Naive thymus-derived CD8-positive, alpha-beta T cell (primary cell): ENCODE measurements at regions not wholly inside any gene's neighbourhood (a gene's known extent, or its start where the extent isn't known, plus 50 kb on each side); places are given as distances from the start of the nearest gene placed in this dataset.

Experiments used
- ATAC-seq, 2 donors: fragments of 150-1000 bp; cut with Tn5 transposase in 1 of 2; sonication (Bioruptor Pico), chemical (Tn5 transposase) in 1 of 2; 1 replicate in 1 of 2; 2 replicates in 1 of 2; pipeline ENCODE4 v1.10.0; 2021; ENCODE audit warnings: mild to moderate bottlenecking in 2 of 2, moderate library complexity in 2 of 2
- POLR2A ChIA-PET: fragments of 350-600 bp; sonication (Branson Sonifier 250); formaldehyde crosslinking; loops from one replicate; lab custom pipeline; 2021; ENCODE audit warnings: antibody characterized with exemption; lab: Charles Lee
- DNase-seq, 10 donors: peaks; one replicate each; pipeline versions ENCODE4 v3.0.0 to v3.0.0-alpha.2; 2020 to 2022
- H3K27ac Mint-ChIP-seq, 10 donors: one replicate each; pipeline ENCODE4 v1.8.0; 2020 to 2022; ENCODE audit warnings: mild to moderate bottlenecking in 10 of 10, mixed read lengths in 10 of 10, moderate library complexity in 4 of 10, inconsistent platforms in 1 of 10
- H3K27me3 Mint-ChIP-seq, 5 donors: one replicate each; pipeline ENCODE4 v1.8.0; 2021 to 2022; ENCODE audit warnings: mixed read lengths in 5 of 5
- H3K36me3 Mint-ChIP-seq, 3 donors: one replicate each; pipeline ENCODE4 v1.8.0; 2020 to 2022; ENCODE audit warnings: mixed read lengths in 3 of 3, mild to moderate bottlenecking in 2 of 3, inconsistent platforms in 1 of 3
- H3K4me1 Mint-ChIP-seq, 4 donors: one replicate each; pipeline ENCODE4 v1.8.0; 2021 to 2022; ENCODE audit warnings: mixed read lengths in 4 of 4
- H3K4me3 Mint-ChIP-seq, 10 donors: one replicate each; pipeline ENCODE4 v1.8.0; 2020 to 2022; ENCODE audit warnings: mild to moderate bottlenecking in 10 of 10, mixed read lengths in 10 of 10, moderate library complexity in 6 of 10, inconsistent platforms in 1 of 10
- H3K9me3 Mint-ChIP-seq, 9 donors: one replicate each; pipeline ENCODE4 v1.8.0; 2020 to 2022; ENCODE audit warnings: mixed read lengths in 9 of 9, mild to moderate bottlenecking in 3 of 9, inconsistent platforms in 1 of 9, moderate library complexity in 1 of 9

DNA sequence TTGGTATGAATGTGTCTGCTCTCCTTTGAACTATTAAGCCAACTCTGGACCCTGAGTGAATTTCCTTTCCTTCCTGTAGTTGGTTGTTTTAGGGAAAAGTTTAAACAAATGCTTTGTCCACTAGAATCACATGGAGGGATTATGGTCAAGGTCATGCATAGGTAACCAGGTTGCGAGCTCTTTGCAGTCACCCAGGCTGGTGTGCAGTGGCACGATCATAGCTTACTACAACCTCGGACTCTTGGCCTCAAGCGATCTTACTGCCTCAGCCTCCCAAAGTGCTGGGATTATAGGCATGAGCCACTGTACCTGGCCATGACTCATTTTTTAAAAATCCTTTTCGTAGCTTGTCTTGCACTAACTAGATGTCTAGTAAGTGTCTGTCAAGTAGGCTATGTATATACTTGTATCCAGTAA lies 88.0 kb upstream of the SOX4 start:
- DNase-seq: no peak
- POLR2A ChIA-PET: no interaction called here
- Mint-ChIP-seq H3K36me3 (no peaks in the 10 kb centered on the region), H3K4me3 (no peak overlapping the region), H3K27me3 (peaks cover 0 to 3% (median 0%) of the 10 kb centered on the region in 5 donors), H3K9me3 (peaks cover 0 to 4% (median 0%) of the 10 kb centered on the region in 9 donors), H3K27ac (no peak overlapping the region), H3K4me1 (no peaks in the 10 kb centered on the region)
- no peak for ATAC-seq

DNA sequence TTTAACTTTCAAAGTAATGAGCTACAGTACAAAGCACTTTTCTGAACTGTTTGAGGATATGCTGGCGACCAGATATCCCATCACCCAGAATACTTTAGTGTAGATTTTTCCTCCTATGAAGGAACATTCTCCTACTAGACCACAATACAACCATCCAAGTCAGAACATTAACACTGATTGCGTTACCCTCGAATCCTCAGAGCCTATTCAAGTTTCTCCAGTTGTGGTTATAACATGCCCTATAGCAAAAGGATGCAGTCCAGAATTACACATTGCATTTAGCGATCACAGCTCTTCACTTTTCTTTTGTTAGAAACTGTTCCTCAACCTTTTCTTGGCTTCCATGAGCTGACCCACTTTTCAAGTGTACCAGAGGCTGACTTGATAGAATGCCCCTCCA lies 87.4 kb upstream of the SOX4 start:
- peaks cover 0 to 4% (median 0%) of the 10 kb centered on the region in 9 donors for H3K9me3 Mint-ChIP-seq
- ATAC-seq (no peak), DNase-seq (no peak)
- no peak overlapping the region for H3K27ac Mint-ChIP-seq
- H3K4me3 Mint-ChIP-seq: no peak overlapping the region
- H3K4me1 Mint-ChIP-seq: no peaks in the 10 kb centered on the region
- no peaks in the 10 kb centered on the region for H3K36me3 Mint-ChIP-seq
- POLR2A ChIA-PET: no interaction called here
- peaks cover 0 to 3% (median 0%) of the 10 kb centered on the region in 5 donors for H3K27me3 Mint-ChIP-seq

DNA sequence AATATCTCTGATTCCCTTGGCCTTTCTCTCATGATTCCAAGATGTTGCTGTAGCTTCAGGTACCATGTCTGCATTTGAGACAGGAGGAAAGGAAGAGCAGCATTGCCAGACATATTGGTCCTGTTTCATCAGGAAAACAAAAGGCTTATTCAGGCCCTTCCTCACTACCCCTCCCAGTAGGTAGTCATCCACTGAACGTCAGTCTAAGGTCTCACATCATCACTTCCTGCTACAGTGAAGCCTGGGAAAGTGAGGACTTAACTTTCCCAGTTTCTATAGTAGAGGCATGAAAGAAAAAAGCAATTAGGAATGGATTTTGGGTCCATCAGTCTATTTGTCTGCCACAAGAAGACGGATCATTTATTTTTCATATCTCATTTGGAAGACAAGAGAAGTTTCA lies 85.7 kb upstream of the SOX4 start:
- DNase-seq: no peak
- Mint-ChIP-seq H3K27ac (no peak overlapping the region), H3K9me3 (peaks cover 0 to 2% (median 0%) of the 10 kb centered on the region in 9 donors), H3K27me3 (peaks cover 0 to 6% (median 0%) of the 10 kb centered on the region in 5 donors), H3K36me3 (no peaks in the 10 kb centered on the region), H3K4me3 (no peak overlapping the region), H3K4me1 (no peaks in the 10 kb centered on the region)
- POLR2A ChIA-PET: no interaction called here
- no peak for ATAC-seq

DNA sequence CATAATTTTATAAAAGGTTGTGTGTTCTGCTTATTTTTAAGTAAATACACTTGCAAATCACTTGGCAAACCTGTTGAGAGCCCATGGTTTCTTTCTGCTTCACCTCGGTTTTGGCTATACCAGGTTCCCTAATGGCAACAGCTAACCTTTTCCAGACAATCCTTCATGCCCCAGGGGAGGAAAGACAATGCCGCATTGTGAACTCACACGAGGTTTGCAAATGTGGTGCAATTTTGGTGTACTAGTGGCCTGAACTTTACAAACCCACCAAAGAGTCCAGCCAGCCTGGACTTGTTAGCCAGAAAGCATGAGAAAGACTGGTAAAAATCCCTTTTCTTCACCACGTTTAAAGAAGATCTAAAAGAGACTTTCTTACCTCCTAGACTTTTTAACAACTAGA lies 84.8 kb upstream of the SOX4 start:
- Mint-ChIP-seq H3K4me1 (no peaks in the 10 kb centered on the region), H3K4me3 (no peak overlapping the region), H3K36me3 (no peaks in the 10 kb centered on the region), H3K9me3 (no peaks in the 10 kb centered on the region), H3K27ac (no peak overlapping the region), H3K27me3 (peaks cover 0 to 7% (median 3%) of the 10 kb centered on the region in 5 donors)
- ATAC-seq: no peak
- POLR2A ChIA-PET: no interaction called here
- no peak for DNase-seq

DNA sequence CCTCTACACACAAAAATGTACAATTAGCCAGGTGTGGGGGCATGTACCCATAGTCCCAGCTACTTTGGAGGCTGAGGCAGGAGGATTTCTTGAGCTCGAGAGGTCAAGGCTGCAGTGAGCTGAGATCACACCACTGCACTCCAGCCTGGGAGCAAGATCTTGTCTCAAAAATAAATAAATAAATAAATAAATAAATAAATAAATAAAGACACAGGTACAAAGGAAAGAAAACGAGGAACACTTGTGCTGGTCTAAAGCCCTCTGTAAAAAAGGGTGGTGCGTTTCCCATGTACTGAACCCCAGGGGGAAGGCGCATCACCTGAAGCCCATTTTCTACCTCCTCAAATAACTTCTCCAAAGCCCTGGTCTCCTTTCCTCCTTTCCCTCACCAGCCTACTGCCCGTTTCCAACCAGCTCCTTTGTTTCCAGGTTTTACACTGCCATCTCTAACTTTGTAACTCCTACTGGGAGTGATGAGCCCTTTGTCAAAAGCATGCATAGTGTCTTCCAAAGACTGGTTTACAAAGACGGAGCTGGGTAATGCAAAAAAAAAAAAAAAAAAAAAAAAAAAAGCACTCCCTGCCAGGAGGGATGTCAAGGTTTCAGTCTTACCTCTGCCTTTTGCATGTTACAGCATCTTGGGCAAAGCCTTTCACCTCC lies 81.5 kb upstream of the SOX4 start:
- Mint-ChIP-seq H3K9me3 (no peaks in the 10 kb centered on the region), H3K27ac (no peak overlapping the region), H3K4me1 (peaks cover 0 to 2% (median 0%) of the 10 kb centered on the region in 4 donors), H3K36me3 (no peaks in the 10 kb centered on the region), H3K4me3 (no peak overlapping the region), H3K27me3 (peaks cover 0 to 8% (median 6%) of the 10 kb centered on the region in 5 donors)
- DNase-seq: no peak
- POLR2A ChIA-PET: no interaction called here
- ATAC-seq: no peak

DNA sequence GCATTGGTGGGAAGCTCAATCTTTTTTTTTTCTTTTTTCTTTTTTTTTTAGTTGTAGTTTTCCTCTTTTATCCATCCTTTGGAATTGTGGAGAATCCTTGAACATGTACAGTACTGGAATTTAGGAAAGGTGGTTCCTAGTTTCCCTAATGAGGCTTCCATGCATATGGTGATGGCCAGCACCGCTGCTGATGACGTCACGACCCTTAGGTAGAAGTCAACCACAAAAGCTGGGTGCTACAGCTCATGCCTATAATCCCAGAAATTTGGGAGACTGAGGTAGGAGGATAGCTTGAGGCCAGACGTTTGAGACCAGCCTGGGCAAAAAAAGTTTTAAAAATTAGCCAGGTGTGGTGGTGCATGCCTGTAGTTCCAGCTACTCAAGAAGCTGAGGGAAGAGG lies 79.3 kb upstream of the SOX4 start:
- Mint-ChIP-seq H3K27ac (no peak overlapping the region), H3K36me3 (no peaks in the 10 kb centered on the region), H3K4me1 (peaks cover 0 to 2% (median 0%) of the 10 kb centered on the region in 4 donors), H3K4me3 (no peak overlapping the region), H3K9me3 (no peaks in the 10 kb centered on the region), H3K27me3 (peaks cover 0 to 8% (median 7%) of the 10 kb centered on the region in 5 donors)
- no peak for DNase-seq
- ATAC-seq: no peak
- POLR2A ChIA-PET: no interaction called here

DNA sequence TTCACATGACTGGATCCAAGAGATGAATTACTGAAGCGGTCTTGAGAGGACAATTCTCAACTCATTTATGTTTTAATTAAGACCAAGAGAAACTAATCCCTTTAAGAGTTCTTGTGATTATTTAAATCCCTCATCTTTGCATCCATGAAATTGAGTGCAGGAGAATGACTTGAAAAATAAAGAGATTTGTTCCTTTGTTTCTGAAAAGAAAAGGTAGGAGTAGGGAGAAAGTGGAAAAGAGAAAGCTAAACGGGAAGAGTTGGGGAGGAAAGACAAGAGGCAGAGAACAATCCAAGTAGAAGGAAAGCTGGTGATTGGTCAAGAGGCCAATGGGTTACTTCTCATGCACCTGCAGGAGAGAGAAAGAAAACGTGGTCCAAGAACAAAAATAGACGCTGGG lies 75.2 kb upstream of the SOX4 start:
- Mint-ChIP-seq H3K4me1 (peaks cover 0 to 2% (median 0%) of the 10 kb centered on the region in 4 donors), H3K27ac (no peak overlapping the region), H3K4me3 (no peak overlapping the region), H3K36me3 (no peaks in the 10 kb centered on the region), H3K9me3 (no peaks in the 10 kb centered on the region), H3K27me3 (peaks cover 0 to 5% (median 2%) of the 10 kb centered on the region in 5 donors)
- no peak for ATAC-seq
- POLR2A ChIA-PET: no interaction called here
- DNase-seq: no peak

DNA sequence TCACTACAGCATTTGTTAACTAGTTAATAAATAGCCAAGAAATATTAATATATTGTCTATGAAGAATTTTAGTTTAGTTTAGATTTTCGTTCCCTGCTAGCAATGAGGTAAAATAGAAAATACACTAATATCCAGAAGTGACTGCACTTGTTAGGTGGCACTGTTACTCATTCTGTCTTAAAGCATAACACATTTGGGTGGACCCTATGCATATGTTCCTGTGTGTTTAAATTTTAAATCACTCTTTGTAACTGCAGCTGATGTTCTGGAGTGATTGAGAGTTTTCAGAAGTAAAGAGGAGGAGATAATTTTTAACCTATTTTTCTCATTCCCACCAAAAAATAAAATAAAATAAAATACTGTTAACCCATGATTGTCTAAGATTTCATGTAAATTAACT lies 73.9 kb upstream of the SOX4 start:
- no peak overlapping the region for H3K4me3 Mint-ChIP-seq
- no peak for ATAC-seq
- POLR2A ChIA-PET: no interaction called here
- no peak overlapping the region for H3K27ac Mint-ChIP-seq
- H3K36me3 Mint-ChIP-seq: no peaks in the 10 kb centered on the region
- H3K4me1 Mint-ChIP-seq: no peaks in the 10 kb centered on the region
- peaks cover 0 to 4% (median 2%) of the 10 kb centered on the region in 5 donors for H3K27me3 Mint-ChIP-seq
- no peaks in the 10 kb centered on the region for H3K9me3 Mint-ChIP-seq
- no peak for DNase-seq

DNA sequence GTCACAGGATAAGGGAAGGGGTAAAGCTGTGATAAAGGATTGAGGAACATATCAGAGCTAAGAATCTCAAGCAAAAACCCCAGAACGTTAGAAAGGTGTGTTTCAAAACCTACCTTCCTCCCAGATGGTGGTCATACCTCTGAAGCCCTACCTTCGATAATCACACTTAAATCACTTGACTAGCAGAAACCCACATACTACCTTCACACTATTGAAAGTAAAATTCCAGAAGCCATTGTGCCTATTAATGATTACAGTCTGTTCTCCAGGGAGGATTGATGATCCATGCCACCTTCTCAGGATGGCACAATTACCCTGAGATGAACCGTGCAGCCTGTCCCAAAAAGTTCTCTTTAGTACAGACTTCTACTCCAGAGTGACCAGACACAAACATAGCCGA lies 72.3 kb upstream of the SOX4 start:
- ATAC-seq (no peak), DNase-seq (no peak)
- no peak overlapping the region for H3K27ac Mint-ChIP-seq
- POLR2A ChIA-PET: no interaction called here
- peaks cover 0 to 4% (median 1%) of the 10 kb centered on the region in 5 donors for H3K27me3 Mint-ChIP-seq
- no peaks in the 10 kb centered on the region for H3K9me3 Mint-ChIP-seq
- no peaks in the 10 kb centered on the region for H3K4me1 Mint-ChIP-seq
- no peak overlapping the region for H3K4me3 Mint-ChIP-seq
- no peaks in the 10 kb centered on the region for H3K36me3 Mint-ChIP-seq

DNA sequence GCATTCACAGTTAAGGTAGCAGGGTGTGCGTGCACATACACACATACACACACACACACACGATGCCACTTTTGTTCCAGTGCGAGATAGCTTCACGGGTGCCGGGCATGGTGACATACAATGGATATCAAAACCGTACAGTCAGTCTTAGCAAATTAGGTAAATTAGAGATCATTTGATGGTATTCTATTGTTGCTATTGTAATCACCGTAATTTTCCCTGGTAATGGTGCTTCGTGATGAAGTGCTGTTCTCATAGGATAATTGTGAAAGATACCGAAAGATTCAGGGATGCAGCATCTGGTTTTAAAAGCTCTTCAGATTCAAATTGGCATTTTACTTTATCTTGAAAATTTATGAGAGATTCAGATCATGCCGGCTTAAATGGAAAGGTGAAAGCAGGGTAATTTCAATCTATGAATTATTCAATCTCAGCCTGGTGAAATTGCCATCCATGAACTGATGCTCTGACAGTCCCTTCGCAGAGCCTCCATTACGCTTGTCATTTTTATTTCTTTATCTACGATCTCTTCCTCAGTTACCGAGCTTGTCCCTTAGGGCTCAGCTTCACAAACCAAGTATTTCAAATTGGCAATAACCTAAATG lies 71.3 kb upstream of the SOX4 start:
- no peak overlapping the region for H3K4me3 Mint-ChIP-seq
- POLR2A ChIA-PET: no interaction called here
- no peaks in the 10 kb centered on the region for H3K4me1 Mint-ChIP-seq
- no peaks in the 10 kb centered on the region for H3K9me3 Mint-ChIP-seq
- H3K36me3 Mint-ChIP-seq: no peaks in the 10 kb centered on the region
- no peak for DNase-seq
- H3K27me3 Mint-ChIP-seq: peaks cover 0 to 4% (median 1%) of the 10 kb centered on the region in 5 donors
- no peak overlapping the region for H3K27ac Mint-ChIP-seq
- ATAC-seq: no peak

DNA sequence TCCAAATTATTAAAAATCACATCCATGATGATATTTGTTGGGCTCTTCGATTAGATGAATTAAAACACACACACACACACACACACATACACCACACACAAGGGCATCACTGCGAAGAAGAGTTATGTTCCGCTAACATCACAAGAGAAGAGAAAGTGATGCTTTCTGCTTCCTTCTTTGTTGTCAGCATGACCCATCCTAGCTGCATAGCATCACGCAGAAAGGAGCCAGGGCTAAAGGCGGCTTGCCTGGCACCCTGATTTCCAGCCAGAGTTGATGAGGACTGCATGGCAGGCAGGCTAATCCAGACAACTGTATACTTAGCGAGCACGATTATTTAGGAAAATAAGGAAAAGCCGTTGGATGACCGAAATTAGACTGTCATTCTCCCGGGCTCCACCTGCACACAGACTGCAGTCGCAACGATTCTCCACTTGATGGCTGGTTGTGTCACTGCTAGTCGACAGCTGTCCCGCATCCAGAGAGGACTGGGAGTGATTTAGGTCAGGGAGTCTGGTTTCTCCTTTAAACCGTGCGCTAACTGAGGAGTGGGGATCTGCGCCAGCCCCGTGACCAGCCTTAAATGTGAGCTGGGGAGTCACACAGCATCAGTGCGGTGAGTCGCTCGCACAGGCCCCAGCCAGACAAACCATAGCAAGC lies 70.6 kb upstream of the SOX4 start:
- POLR2A ChIA-PET: no interaction called here
- Mint-ChIP-seq H3K27ac (no peak overlapping the region), H3K9me3 (no peaks in the 10 kb centered on the region), H3K4me3 (no peak overlapping the region), H3K4me1 (no peaks in the 10 kb centered on the region), H3K27me3 (peaks cover 0 to 4% (median 1%) of the 10 kb centered on the region in 5 donors), H3K36me3 (no peaks in the 10 kb centered on the region)
- ATAC-seq (no peak), DNase-seq (no peak)

DNA sequence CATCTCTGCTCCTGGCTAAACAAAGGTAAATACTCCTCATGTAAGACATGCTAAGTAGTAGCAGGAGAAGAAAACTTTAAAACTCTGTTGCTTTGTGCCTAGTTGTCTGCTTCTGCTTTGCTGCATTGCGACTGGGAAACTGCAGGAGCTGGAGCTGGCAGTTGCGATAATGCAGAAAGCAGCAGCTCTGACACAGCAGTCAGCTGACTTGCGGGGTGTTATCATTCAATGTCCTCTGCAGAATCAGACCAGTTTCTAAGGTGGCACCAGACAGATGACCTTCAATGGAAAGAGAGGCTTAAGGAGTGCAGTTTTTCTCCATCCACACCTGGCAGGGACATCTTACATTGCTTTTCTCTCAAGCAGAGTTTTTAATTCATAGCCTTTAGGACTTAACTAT lies 69.9 kb upstream of the SOX4 start:
- Mint-ChIP-seq H3K27ac (no peak overlapping the region), H3K4me3 (no peak overlapping the region)
- POLR2A ChIA-PET: no interaction called here

DNA sequence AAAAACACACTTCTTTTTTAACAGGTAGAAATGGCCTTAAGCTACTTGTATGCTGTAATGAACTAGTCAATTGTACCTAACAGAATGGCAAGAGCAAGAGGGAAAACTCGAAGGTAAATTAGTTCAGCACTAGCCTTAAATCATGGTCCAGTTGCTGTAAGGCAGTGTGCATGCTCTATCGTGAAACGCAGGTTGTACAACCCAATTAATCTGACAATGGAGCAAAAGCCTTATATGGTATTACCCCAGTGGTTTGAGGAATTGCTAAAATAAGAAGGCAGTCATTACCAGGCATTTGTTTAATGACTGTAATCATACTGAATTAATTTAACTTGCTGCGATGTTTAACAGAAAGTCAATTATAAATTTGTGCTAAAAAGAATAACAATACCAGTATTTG lies 69.3 kb upstream of the SOX4 start:
- ATAC-seq: no peak
- POLR2A ChIA-PET: no interaction called here
- Mint-ChIP-seq H3K4me3 (no peak overlapping the region), H3K9me3 (no peaks in the 10 kb centered on the region), H3K4me1 (no peaks in the 10 kb centered on the region), H3K36me3 (no peaks in the 10 kb centered on the region), H3K27me3 (peaks cover 0 to 4% (median 1%) of the 10 kb centered on the region in 5 donors), H3K27ac (no peak overlapping the region)
- DNase-seq: no peak

More for the DNA sequence above, 69.9 kb upstream of the SOX4 start:
- peaks cover 0 to 4% (median 0%) of the 10 kb centered on the region in 5 donors for H3K27me3 Mint-ChIP-seq
- H3K4me1 Mint-ChIP-seq: no peaks in the 10 kb centered on the region
- H3K36me3 Mint-ChIP-seq: no peaks in the 10 kb centered on the region
- no peaks in the 10 kb centered on the region for H3K9me3 Mint-ChIP-seq
- DNase-seq: no peak
- ATAC-seq: no peak
